ENCODE measurements at regions not wholly inside any gene's neighbourhood (a gene's known extent, or its start where the extent isn't known, plus 50 kb on each side); places are given as distances from the start of the nearest gene placed in this dataset.

GRCh38 chr18:66043009-66043408 is 292.2 kb downstream of the CDH7 start:
- BruUV-seq (replicated peaks), result no TSS peak
- Histone ChIP-seq H3K27me3 (ENCODE audit: insufficient read depth, low read depth) (no peaks in the 10 kb centered on the region), H3K9me2 (ENCODE audit: insufficient read depth) (no peaks in the 10 kb centered on the region), H3F3A (ENCODE audit: insufficient read depth, low read depth) (no peaks in the 10 kb centered on the region), H2AFZ (no peak overlapping the region), H3K27ac (no peak overlapping the region), H3K4me2 (no peak overlapping the region), H4K20me1 (ENCODE audit: insufficient read depth) (no peaks in the 10 kb centered on the region), H3K79me2 (ENCODE audit: low read depth) (no peaks in the 10 kb centered on the region), H3K9me3 (ENCODE audit: insufficient read depth, low read depth) (no peaks in the 10 kb centered on the region), H3K4me3 (no peak overlapping the region), H3K4me1 (replicated peaks; ENCODE audit: insufficient read depth) (no peaks in the 10 kb centered on the region), H3K36me3 (ENCODE audit: low read depth) (no peaks in the 10 kb centered on the region)
- no peak for DNase-seq
- ChIA-PET CTCF (no interaction called here), POLR2A (ENCODE audit: unreplicated experiment) (no interaction called here)
- no peak for TF ChIP-seq CTCF (conservative IDR thresholded peaks at IDR 0.05)
- TF ChIP-seq EZH2 (IDR thresholded peaks at IDR 0.05; ENCODE audit: low read depth), result no peak
- intact Hi-C loops (cut with micrococcal nuclease; ENCODE audit: unreplicated experiment), result no loop called here

GRCh38 chr18:66013969-66014368 is 263.2 kb downstream of the CDH7 start:
- no peaks in the 10 kb centered on the region for H4K20me1 ChIP-seq (ENCODE audit: insufficient read depth)
- H3K36me3 ChIP-seq (ENCODE audit: low read depth), result no peaks in the 10 kb centered on the region
- CTCF ChIA-PET, result no interaction called here
- H3F3A ChIP-seq (ENCODE audit: insufficient read depth, low read depth), result no peaks in the 10 kb centered on the region
- H3K4me1 ChIP-seq (replicated peaks; ENCODE audit: insufficient read depth), result peaks cover 10% of the 10 kb centered on the region
- POLR2A ChIA-PET (ENCODE audit: unreplicated experiment), result no interaction called here
- H3K4me3 ChIP-seq, result no peak overlapping the region
- intact Hi-C loops (cut with micrococcal nuclease; ENCODE audit: unreplicated experiment), result no loop called here
- no peaks in the 10 kb centered on the region for H3K79me2 ChIP-seq (ENCODE audit: low read depth)
- no peaks in the 10 kb centered on the region for H3K9me3 ChIP-seq (ENCODE audit: insufficient read depth, low read depth)
- H3K9me2 ChIP-seq (ENCODE audit: insufficient read depth), result no peaks in the 10 kb centered on the region
- no peak overlapping the region for H3K27ac ChIP-seq
- BruUV-seq (replicated peaks), result no TSS peak
- H3K27me3 ChIP-seq (ENCODE audit: insufficient read depth, low read depth), result no peaks in the 10 kb centered on the region
- TF ChIP-seq EZH2 (IDR thresholded peaks at IDR 0.05; ENCODE audit: low read depth) (no peak), CTCF (conservative IDR thresholded peaks at IDR 0.05) (no peak)
- H3K4me2 ChIP-seq, result peak overlapping the region; percentile 50
- DNase-seq, result peak in 1 of 2 experiments; percentile 60
- no peak overlapping the region for H2AFZ ChIP-seq

- BruUV-seq (replicated peaks), result no TSS peak
- TF ChIP-seq CTCF (conservative IDR thresholded peaks at IDR 0.05), result no peak
- no peak for TF ChIP-seq EZH2 (IDR thresholded peaks at IDR 0.05; ENCODE audit: low read depth)
- H3K79me2 ChIP-seq (ENCODE audit: low read depth), result no peaks in the 10 kb centered on the region
- no peaks in the 10 kb centered on the region for H3F3A ChIP-seq (ENCODE audit: insufficient read depth, low read depth)
- intact Hi-C loops (cut with micrococcal nuclease; ENCODE audit: unreplicated experiment), result no loop called here
- H3K4me2 ChIP-seq, result no peak overlapping the region
- no peak for DNase-seq
- peaks cover 10% of the 10 kb centered on the region for H3K4me1 ChIP-seq (replicated peaks; ENCODE audit: insufficient read depth)
- H3K27ac ChIP-seq, result no peak overlapping the region
- POLR2A ChIA-PET (ENCODE audit: unreplicated experiment), result no interaction called here
- no peaks in the 10 kb centered on the region for H3K27me3 ChIP-seq (ENCODE audit: insufficient read depth, low read depth)
- H3K36me3 ChIP-seq (ENCODE audit: low read depth), result no peaks in the 10 kb centered on the region
- H3K4me3 ChIP-seq, result no peak overlapping the region
- H2AFZ ChIP-seq, result no peak overlapping the region
- H3K9me2 ChIP-seq (ENCODE audit: insufficient read depth), result no peaks in the 10 kb centered on the region
- CTCF ChIA-PET, result no interaction called here
- H3K9me3 ChIP-seq (ENCODE audit: insufficient read depth, low read depth), result no peaks in the 10 kb centered on the region
- H4K20me1 ChIP-seq (ENCODE audit: insufficient read depth), result no peaks in the 10 kb centered on the region
These were observed 261.1 kb downstream of the CDH7 start for GRCh38 chr18:66011916-66012315.

Measured in PC-9 (cell line).